ENCODE measurements at regions not wholly inside any gene's neighbourhood (a gene's known extent, or its start where the extent isn't known, plus 50 kb on each side); places are given as distances from the start of the nearest gene placed in this dataset.
"Not testable (repeated sequence)": the region's sequence is repeated elsewhere in the genome, so short reads cannot be mapped to it uniquely, and the experiment has no call there.

GRCh38 chr14:37787879-37788494 lies 192.6 kb downstream of the TTC6 start:
- DNase-seq = no peak

- DNase-seq = no peak
These were observed 196.1 kb downstream of the TTC6 start for GRCh38 chr14:37791384-37792036.

DNA sequence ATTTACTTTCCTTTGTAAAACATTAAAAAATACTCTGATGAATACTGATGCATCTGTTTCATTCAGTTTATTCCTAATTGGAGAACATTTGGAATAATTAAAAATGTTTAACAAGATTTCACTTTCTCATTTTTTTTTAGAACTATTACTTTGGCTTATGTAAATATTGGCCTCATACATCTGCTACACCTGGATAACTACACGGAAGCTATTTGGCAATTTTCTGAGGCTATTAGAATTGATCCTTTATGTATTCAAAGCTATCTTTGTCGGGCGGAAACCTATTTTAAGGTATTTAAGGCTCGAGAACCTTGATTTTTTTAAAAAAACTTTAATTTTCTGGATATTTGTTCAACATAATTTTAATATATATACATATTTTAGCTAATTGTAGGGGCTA lies 196.7 kb downstream of the TTC6 start:
- no peak for DNase-seq

DNA sequence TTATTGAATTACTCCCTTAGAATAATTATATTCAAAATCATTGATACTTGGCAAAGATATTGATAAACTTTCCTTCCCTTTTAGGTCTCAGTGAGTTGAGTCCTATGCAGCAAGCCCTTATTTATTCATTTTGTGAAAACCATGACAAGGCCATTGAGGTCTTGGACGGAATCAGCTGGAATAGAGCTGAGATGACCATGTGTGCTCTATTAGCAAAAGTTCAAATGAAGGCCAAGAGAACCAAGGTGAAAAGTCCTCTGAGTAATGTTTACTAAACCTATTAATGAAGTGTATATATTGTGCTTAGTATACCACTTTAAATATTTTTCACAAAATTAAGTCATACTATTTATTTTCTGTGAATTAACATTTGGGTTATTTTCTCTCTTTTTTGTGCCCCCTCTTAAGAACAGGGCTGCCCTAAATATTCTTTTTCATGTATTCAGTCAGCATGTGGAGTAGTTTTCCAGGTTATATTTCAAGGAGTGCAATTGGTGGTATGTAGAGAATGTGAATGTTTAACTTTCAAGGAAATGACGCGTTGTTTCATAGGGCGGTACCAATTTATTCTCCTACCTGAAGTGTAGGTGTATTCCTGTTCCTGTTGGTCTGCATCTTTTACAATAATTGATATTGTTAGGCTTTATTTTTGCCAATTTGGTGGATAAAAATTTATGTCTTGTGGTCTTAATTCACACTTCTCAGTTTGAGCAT lies 201.4 kb downstream of the TTC6 start:
- no peak for DNase-seq

- no peak for DNase-seq
These were observed 202.2 kb downstream of the TTC6 start for GRCh38 chr14:37797675-37798074.

- no peak for DNase-seq
These were observed 212.3 kb downstream of the TTC6 start for GRCh38 chr14:37807722-37808121.

DNA sequence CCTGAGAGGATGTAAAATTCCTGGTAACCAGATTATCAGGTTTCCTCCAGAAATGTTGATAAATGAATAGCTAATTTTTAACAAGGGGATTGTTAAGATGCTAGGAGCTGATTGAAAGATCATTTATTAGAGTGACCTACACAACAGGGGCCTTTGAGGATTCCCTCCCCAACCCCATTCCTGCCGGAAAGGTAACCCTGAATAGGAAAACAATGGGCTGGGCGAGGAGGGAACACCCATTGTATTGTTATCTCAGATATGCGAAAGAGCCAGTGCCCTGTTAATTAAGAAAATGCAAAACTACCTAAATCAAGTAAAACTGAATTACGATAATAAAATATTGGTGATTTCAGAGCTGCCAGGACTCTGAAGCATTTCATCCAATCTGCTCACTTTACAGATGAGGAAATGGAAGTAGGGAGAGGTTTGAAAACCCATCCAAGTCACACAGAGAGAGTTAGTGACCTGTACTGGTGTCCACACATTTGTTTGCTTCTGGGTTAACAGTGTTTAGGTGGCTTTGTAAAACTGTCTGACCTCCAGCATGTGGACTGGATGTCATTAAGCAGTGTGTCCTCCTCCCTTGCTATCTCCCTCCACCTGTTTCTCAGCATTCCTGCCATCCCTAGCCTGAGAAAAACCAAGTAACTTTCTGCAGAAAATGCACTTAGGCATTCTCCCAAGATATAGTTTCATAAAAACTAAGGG lies 214.8 kb downstream of the TTC6 start:
- no peak for DNase-seq

GRCh38 chr14:37813732-37814131 lies 218.3 kb downstream of the TTC6 start:
- no peak for DNase-seq

DNA sequence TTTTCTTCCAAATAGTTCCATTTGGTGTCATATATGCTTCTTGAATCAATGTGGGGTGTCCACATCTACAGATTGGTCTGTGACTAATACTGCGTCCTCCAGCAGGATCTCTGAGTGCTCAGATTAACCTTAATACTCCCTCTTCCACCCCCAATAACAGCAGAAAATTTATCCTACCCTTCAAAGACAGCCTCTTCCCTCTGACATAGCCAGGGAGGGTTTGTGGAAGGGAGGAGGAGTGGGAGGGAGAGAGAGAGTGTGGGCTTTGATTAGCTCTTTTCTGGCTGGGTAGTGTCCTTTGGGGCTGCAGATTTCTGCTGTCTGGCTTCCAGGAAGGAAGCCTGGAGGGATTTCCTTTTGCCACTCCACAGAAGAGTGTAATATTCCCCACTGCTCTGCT lies 220.7 kb downstream of the TTC6 start:
- no peak for DNase-seq

DNA sequence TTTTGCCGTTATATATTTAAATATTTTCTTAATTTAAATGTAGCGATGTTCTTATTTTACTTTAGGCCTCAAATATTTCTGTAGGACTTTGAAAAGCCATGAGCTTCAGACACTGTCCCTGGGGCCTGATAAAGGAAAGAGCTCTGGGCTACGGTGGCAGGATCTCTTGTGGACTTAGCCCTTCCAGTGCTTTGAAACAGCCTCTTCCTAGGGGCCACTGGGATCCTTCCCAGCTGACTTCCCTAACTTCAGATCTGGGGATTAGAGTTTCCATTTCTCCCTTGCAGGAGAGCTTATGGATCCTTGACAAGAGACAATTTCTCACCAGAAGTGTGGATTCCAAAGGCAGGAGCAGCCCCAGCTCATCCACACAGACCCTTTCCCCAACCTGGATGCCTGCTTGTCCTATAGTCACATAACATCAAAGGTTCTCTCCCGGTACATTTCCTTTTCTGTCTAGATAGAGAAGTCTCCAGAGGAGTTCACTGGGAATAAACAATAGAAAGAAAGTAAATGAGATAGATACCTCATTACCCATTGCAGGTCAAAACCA lies 221.4 kb downstream of the TTC6 start:
- DNase-seq = no peak

GRCh38 chr14:37819155-37820015 lies 224.0 kb downstream of the TTC6 start:
- DNase-seq = no peak

GRCh38 chr14:37820810-37821209 lies 225.4 kb downstream of the TTC6 start:
- DNase-seq = not testable (repeated sequence)

GRCh38 chr14:37824939-37825712 lies 229.7 kb downstream of the TTC6 start:
- no peak for DNase-seq

DNA sequence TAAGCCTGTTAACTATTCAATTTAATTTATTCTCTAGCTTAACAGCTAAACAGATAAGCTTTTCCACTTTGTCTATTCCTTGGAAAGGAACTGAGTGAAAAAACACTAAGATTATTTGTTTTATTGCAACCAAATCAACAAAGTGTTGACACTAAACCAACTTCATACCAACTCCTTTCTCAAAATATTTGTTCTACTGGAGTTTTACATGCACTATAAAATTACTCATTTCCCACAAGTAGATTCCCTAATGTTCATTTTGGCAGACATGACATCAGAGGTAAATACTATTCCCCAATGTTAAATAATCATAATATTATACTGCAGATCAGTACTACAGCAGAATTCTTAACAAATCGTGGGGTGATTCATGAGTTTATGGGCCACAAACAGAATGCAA lies 231.4 kb downstream of the TTC6 start:
- DNase-seq = no peak

GRCh38 chr14:37830271-37830670 lies 234.8 kb downstream of the TTC6 start:
- no peak for DNase-seq

DNA sequence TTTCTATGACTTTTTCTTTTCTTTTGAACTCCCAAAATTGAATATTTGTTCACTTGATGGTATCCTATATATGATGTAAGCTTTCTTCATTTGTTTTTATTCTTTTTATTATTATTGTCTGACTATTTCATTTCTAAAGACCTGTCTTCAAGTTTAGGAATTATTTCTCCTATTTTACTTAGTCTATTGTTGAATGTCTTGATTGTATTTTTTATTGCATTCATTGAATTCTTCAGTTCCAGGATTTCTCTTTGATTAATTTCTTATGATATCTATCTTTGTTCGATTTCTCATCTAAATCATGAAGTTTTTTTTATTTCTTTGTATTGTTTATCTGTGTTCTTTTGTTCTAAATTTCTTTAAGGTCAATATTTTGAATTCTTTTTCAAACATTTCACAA lies 238.8 kb downstream of the TTC6 start:
- DNase-seq = no peak

DNA sequence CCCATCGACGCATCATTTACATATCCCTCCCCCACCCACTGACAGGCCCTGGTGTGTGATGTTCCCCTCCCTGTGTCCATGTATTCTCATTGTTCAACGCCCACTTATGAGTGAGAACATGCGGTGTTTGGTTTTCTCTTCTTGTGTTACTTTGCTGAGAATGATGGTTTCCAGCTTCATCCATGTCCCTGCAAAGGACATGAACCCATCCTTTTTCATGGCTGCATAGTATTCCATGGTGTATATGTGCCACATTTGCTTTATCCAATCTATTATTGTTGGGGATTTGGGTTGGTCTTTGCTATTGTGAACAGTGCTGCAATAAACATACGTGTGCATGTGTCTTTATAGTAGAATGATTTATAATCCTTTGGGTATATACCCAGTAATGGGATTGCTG lies 243.3 kb downstream of the TTC6 start:
- not testable (repeated sequence) for DNase-seq

GRCh38 chr14:37841039-37841438 lies 245.6 kb downstream of the TTC6 start:
- not testable (repeated sequence) for DNase-seq

DNA sequence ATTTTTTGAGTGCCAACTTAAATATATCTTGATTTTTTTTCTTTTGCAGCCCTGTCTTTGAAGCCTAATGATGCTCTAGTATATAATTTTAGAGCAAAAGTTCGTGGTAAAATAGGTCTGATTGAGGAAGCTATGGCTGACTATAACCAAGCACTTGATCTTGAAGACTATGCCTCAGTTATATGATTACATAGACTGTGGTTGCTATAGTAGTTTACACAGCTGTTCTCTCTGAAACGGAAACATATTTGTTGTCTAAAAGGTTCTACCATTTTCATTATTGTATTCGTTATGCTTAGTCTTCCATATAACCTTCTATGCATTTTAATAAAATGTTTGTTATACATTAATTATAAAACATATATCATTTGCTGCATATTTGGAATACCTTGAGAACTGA lies 246.7 kb downstream of the TTC6 start:
- DNase-seq = no peak

GRCh38 chr14:37843954-37844607 lies 248.7 kb downstream of the TTC6 start:
- DNase-seq = no peak

GRCh38 chr14:37844614-37845013 lies 249.2 kb downstream of the TTC6 start:
- no peak for DNase-seq

Data from midbrain (tissue), 1 donor.